GM19452 (cell line): ENCODE measurements at regions not wholly inside any gene's neighbourhood (a gene's known extent, or its start where the extent isn't known, plus 50 kb on each side); places are given as distances from the start of the nearest gene placed in this dataset.

Experiments used
- ATAC-seq: cut with Tn5 transposase; IDR thresholded peaks from one replicate; pipeline ENCODE4 v1.9.1; 2021; ENCODE audit not compliant: unreplicated experiment

DNA sequence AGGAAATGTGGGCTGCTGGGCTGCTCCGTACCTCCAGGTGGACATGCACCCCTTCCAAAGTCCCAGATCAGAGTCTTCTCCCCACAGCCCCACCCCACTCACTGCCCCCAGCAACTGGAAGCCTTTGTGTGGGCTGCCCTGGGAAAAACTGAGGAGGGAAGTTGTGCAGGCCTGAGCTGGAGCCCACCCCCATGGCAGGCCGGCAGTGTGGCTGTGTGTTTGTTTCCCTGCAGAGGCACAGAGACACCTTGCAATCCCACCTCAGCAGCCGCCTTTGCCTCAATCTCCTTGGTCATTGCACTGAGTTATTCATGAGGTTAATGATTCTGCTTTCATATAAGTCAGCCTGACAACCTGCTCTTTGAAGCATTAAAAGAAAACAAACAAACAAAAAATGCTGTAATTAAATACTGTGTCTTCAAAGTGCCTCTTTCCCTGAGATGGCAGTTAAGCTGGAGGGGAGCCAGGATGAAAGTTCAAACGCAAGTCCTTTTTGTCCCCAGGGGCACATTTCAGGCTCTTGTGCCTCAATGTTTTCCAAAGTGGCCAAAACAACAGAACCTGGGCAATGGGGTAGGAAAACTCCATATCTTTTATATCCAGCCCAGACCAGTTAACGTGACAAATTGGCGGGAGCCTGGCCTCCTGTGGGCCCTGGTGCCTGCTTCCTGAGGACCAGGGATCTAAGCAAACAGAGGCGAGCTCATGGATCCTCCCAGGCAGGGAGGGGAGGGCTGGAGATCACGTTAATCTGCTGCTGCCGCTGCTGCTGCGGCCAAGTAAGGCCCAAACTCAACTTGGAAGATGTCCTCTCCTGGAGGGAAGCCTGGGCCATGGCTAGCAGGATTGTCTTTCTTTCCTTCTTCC, 51.9 kb upstream of the TSPAN11 start:
- ATAC-seq: no peak

DNA sequence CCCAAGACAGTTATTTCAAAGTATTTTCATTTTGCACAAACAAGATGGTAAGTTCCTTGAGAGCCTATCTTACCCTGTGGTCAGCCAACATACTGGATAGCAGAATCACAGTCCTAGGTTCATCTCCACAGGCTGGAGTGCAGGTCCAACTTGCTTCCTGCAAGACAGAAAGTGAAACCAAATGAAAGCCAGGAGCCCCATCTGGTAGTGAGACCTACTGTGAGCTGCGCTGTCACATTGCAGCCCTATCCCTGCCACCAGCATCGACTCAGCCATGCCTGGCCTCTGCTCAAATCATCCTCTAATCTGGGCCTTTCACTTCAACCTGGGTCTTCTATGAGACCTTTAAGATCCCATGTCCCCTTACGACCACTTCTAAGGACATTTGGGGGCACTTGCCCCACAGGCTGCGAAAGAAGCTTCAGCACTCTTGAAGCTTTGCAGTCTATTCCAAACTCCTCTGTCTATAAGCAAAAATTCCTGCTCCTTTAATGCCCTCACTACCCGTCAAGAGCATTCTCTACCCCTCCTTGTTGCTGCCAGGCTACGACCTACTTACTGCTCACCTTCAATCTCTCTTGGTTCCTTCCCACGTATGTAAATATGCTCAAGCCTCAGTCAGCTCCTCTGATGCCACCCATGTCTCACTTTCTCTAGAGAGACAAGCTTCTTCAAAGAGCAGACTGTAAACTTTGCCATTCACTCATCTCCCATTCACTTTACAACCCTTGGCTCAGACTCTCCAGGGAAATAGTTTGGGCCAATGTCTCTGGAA, 55.9 kb upstream of the TSPAN11 start:
- ATAC-seq: no peak

- ATAC-seq: no peak
Measured at GRCh38 chr12:30867415-30867814, 59.1 kb upstream of the TSPAN11 start.

DNA sequence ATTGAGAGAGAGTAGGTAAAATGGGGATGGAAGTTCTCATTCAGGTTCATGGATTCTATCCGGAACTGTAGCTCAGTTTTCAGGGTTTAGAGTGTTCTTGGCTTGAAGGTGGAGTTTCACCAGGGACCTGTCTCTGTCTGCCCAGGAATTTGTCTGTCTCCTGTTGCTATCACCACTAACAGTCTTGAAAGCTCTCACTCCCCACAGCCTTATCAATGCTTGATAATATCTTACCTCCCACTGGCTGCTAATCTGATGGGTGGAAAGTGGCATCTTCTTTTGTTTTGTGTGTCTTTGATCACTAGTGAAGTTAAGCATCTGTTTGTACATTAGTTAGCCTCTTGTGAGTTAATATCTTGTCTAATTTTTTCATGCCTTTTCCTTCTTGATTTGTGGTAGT, 60.3 kb upstream of the TSPAN11 start:
- ATAC-seq: no peak

DNA sequence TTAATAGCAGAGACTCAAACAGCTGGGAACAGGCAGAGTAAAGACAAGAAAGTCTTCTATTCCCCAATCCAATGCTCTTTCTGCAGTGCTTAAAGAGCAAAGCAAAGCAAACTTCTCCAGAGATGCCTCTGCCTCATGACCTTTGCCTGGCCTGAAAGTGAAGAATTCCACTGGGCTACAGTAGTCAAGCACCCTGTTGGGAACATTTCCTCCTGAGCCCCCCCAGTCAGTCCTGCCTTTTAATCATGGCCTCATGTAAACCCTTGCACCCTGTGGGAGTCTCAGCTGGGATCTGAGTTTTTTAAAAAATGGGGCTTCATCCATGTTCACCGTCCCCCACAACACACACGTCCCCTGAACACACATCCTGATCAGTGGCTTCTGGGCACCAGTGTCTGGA, 62.7 kb upstream of the TSPAN11 start:
- no peak for ATAC-seq

- no peak for ATAC-seq
Measured at GRCh38 chr12:30862486-30862885, 64.1 kb upstream of the TSPAN11 start.

- no peak for ATAC-seq
Measured at GRCh38 chr12:30859226-30859625, 67.3 kb upstream of the TSPAN11 start.

DNA sequence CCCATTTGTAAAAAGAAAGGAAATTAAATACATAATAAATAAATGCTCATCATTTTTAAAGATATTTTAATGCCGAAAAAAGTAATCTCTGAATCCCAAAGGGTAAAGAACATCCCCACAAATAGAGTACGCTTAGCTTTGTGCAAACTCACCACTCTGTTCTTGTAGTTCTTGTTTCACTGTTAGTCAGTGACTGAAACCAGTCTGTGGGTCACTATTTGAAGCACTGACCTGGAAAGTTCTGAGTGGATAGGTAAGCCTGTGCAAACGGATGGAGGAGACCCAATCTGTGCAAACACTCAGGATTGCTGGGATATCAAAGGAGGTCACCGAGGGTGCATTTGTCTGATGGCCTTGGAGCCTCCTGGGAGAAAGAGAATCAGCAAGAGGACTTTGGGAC, 68.1 kb upstream of the TSPAN11 start:
- ATAC-seq: no peak

GRCh38 chr12:30853561-30854133, 72.9 kb upstream of the TSPAN11 start:
- ATAC-seq: no peak

GRCh38 chr12:30850684-30851083, 75.9 kb upstream of the TSPAN11 start:
- ATAC-seq: no peak

- no peak for ATAC-seq
Measured at GRCh38 chr12:30847259-30847658, 79.3 kb upstream of the TSPAN11 start.

DNA sequence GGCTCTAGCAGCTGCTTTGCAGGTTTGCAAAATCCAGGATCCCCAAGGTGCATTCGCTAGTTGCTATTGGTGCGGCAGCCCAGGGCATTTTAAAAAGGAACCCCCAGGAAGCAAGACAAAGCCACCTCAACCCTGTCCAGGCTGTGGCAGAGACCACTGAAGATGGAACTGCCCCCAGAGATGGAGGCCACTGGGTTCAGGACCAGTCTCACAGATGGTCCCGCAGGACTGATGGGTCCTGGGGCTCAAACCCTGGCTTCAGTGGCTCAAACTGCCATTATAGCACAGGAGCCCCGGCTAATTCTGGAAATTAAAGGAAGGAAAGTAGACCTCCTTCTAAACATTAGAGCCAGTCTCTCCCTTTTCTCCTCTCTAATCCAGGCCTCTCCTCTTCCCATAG, 79.8 kb upstream of the TSPAN11 start:
- ATAC-seq: no peak

DNA sequence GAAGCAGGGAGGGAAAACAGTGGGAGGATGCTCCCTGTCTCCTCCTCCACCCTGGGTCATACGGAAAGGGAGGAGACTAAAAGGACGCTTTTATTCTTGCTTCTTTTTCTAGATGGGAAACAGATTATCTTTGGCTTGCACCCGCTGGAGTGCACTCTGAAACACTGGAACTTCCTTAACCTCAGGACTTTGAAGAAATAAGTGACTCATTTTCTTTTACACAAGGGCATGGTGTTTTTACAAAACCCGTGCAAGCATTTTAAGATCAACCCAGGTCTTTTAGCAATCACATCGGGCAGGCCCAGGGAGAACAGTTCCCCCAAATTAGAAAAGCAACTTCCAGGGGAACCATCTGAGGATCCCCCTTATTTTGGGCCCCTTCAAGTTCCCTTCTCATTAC, 80.9 kb upstream of the TSPAN11 start:
- ATAC-seq: no peak

- ATAC-seq: no peak
Measured at GRCh38 chr12:30843211-30843610, 83.3 kb upstream of the TSPAN11 start.

DNA sequence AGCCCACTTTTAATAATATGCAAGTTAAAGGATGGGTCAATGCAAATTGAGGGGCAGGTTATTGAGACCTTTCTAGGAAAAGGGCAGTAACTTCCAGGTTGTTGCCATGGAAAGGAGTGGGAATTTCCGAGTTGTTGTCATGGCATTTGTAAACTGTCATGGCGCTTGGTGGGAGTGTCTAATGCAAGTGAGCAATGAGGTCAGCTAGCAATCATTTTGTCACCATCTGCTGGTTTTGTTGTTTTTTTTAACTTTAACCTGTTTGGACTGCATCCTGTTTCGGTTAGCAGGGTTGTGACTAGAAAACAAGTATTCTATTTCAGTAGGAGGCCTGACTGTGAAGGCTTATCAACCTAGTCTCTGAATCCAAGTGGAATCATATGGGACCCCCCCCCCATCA, 85.8 kb upstream of the TSPAN11 start:
- no peak for ATAC-seq

- ATAC-seq: no peak
Measured at GRCh38 chr12:30839643-30840220, 85.0 kb upstream of the CAPRIN2 start.

GRCh38 chr12:30837595-30837994, 82.8 kb upstream of the CAPRIN2 start:
- no peak for ATAC-seq

- no peak for ATAC-seq
Measured at GRCh38 chr12:30836656-30837445, 82.1 kb upstream of the CAPRIN2 start.

- no peak for ATAC-seq
Measured at GRCh38 chr12:30835216-30835615, 80.5 kb upstream of the CAPRIN2 start.

DNA sequence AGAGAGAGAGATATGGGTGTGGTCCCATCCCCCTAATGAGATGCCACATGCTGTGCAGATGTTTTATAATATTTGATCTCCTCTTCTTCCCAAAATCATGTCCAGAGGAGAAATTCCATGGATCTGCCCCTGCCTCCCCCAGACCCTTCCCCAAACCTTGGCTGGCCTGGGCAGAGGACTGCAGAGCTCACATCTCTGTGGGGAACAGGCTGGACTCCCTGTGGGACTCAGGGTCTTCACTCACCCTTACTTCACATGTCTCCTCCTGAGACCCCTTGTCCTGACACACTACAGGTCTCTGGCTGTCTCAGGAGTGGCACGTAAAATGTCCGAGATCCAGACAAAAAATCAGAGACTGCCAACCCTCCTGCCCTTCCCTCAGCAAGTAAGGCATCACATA, 76.0 kb upstream of the CAPRIN2 start:
- no peak for ATAC-seq

GRCh38 chr12:30829876-30830275, 75.1 kb upstream of the CAPRIN2 start:
- no peak for ATAC-seq
